Non-pigmented ciliary epithelial cell (primary cell): ENCODE measurements at regions not wholly inside any gene's neighbourhood (a gene's known extent, or its start where the extent isn't known, plus 50 kb on each side); places are given as distances from the start of the nearest gene placed in this dataset.

Source experiments
- DNase-seq: peaks from one replicate; pipeline ENCODE4 v3.0.0-alpha.2; 2010; ENCODE audit warnings: low read depth

GRCh38 chr11:37623778-37624177 lies 1025.7 kb upstream of the RAG2 start:
- DNase-seq: no peak

- DNase-seq: no peak
These were observed 1023.6 kb upstream of the RAG2 start for GRCh38 chr11:37621662-37622061.

GRCh38 chr11:37616291-37616690 lies 1018.3 kb upstream of the RAG2 start:
- no peak for DNase-seq

- no peak for DNase-seq
These were observed 1015.0 kb upstream of the RAG2 start for GRCh38 chr11:37613031-37613430.

GRCh38 chr11:37612146-37612545 lies 1014.1 kb upstream of the RAG2 start:
- DNase-seq: no peak

DNA sequence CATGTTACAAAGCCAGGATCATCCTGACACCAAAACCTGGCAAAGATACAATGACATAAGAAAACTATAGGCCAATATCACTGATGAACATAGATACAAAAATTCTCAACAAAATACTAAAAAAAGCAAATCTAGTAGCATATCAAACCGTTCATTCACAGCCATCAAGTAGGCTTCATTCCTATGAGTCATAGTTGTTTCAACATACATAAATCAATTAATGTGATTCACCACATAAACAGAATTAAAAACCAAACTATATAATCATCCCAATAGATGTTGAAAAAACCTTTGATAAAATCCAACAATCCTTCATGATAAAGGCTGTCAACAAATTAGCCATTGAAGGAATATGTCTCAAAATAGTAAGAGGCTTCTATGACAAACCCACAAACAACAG lies 1007.2 kb upstream of the RAG2 start:
- no peak for DNase-seq

DNA sequence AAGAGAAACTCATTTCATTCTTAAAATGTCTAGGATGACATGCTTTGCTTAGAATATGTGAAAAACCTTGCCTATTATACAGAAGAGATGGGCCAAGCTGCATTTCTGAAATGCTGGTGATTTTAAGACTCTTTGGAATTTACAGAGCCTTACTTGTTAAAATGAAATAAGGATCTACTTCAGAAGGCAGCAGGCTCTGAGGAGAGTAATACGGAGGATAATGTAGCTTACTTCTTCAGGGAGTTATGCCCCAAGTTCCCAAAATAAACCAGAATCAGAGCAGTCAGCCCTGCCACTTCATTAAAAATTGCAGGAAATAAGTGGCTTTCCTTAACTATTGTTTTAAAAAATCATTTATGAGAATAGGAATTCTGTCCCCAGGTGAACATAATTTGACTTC lies 1000.3 kb upstream of the RAG2 start:
- DNase-seq: no peak

- no peak for DNase-seq
These were observed 999.7 kb upstream of the RAG2 start for GRCh38 chr11:37597776-37598175.

GRCh38 chr11:37595845-37596244 lies 997.8 kb upstream of the RAG2 start:
- DNase-seq: no peak

- no peak for DNase-seq
These were observed 976.3 kb upstream of the RAG2 start for GRCh38 chr11:37574361-37574760.

DNA sequence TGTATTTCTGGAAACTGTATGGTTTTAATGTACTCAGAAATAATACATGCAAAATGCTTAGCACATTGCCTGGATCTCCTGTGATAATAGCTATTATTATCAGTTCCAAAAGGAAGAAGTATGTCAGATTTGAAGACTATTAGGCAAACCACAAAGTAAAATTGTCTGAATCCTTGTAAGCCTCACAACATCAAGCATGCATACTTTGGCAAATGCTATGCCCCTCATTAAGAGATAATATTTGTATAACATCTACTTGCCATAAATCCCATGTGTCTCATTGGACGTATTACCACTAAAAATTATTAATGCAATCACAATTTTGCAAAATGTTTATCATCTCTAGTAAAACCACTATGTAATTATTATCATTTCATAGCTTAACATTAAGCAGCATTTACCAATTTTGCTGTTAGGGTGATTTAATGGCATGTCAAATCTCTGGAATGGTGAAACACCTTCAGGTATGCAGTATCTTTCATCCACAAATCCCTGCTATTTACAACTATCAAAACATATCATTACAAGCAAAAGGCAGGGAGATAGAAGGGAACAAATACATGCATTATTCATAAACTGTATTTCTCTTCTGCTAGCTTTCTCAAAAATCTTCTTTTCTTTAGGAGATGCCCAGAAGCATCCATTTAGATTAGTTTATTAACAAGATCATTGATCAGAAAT lies 974.6 kb upstream of the RAG2 start:
- no peak for DNase-seq

DNA sequence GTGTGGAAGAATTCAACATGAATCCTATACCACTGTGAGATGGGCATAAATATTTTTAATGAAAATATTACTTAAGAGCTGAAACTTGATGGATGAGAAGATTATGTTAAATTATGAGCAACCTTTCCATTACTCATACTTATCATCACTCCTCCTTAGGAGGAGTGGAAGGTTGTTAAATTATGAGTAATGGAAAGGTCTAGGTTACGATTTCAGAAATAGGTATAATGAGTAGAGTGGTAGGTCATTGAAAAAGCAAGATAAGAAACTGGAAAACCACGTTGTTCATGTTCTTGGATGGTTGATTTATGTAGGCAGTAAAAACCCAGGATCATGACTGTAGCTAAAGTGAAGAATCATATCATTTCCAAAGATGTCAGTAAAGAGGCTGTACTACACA lies 973.2 kb upstream of the RAG2 start:
- DNase-seq: no peak

DNA sequence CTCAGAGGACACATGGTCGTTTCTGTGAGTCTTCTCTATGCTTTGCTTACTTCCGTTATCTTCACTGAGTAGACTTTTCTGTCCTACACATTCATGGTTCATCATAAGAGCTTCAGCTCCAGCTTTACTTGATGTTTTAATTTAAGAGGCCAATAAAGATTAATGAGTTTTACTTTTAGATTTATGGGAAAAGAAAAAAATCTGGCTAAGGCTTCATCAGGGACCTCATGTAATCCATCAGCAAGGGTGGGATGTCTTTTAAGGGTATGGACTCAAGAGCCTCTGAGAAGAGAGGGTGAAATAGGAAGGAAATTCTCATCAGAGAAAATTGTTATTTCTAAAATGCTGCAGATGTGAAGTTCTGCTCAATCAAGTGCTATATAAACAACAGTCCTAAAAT lies 963.0 kb upstream of the RAG2 start:
- DNase-seq: no peak

- DNase-seq: no peak
These were observed 962.3 kb upstream of the RAG2 start for GRCh38 chr11:37560346-37560745.

GRCh38 chr11:37558619-37559210 lies 960.7 kb upstream of the RAG2 start:
- DNase-seq: no peak

DNA sequence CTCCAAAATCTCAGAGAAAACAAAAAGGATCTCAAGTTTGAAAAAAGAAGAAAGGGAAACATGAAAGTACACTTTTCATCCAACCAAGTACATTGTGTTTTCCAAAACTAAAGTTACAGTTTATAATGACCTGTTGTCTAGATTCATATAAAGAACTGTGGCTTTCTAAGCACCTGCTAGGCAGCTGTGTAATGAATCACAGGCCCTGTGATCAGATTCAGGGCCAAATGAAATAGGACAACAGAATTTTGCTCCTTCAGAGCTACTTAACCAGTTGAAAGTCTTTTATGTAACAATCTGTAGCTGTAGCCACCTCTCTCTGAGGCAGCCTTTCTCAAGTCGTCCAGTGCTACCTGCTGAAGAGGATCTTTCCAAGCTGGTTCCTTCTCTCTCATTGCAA lies 960.0 kb upstream of the RAG2 start:
- DNase-seq: no peak

- no peak for DNase-seq
These were observed 954.2 kb upstream of the RAG2 start for GRCh38 chr11:37552284-37552683.

- no peak for DNase-seq
These were observed 946.5 kb upstream of the RAG2 start for GRCh38 chr11:37544491-37544890.

DNA sequence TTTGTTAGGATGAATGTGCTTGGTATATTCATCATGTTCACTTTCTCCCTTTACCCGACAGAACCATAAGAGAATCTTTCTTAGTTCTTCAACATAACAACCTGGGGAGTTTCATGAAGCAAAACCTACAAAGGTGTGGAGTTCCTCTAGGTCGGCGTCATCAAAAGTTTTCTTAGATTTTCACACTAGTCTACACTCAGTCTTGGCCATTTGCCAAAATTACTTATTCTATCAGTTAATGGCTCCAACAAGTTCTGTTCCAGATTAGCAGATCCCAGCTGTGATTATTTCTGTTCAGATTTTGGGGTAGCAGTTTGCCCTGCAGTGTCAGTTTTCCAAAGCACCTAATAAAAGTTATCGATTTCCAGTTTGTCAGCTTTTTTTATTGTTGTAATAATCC lies 935.8 kb upstream of the RAG2 start:
- no peak for DNase-seq

DNA sequence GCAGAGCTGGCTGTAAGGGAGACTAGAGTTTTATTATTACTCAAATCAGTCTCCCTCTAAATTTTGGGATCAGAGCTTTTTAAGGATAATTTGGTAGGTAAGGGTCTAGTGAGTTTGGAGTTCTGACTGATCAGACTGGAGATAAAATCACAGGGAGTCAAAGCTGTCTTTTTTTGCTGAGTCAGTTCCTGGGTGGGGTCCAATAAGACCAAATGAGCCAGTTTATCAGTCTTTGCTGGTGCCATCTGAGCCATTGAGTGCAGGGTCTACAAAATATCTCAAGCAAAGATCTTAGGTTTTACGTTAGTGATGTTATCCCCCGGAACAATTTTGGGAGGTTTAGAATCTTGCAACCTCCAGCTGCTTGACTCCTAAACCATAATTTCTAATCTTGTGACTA lies 935.1 kb upstream of the RAG2 start:
- no peak for DNase-seq

GRCh38 chr11:37532271-37532670 lies 934.2 kb upstream of the RAG2 start:
- DNase-seq: no peak

- DNase-seq: no peak
These were observed 929.5 kb upstream of the RAG2 start for GRCh38 chr11:37527545-37527944.

DNA sequence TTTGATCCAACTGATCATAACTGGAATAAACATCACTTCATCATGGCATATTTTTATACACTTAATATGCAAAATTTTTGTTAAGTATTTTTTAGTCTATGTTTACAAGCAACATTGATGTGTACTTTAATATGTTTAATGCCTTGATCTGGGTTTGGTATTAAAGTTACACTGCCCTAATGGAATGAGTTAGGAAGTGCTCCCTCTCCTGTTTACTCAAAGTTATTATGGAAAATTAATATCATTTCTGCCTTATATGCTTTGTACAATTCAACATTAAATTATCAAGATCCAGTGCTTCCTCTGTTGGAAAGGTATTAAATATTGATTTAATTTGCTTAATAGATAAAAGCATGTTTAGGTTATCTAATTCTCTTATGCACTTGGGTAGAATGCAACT lies 927.3 kb upstream of the RAG2 start:
- no peak for DNase-seq

GRCh38 chr11:37519781-37520180 lies 921.7 kb upstream of the RAG2 start:
- DNase-seq: no peak
